HEK293 (cell line): ENCODE measurements at regions not wholly inside any gene's neighbourhood (a gene's known extent, or its start where the extent isn't known, plus 50 kb on each side); places are given as distances from the start of the nearest gene placed in this dataset.

ENCODE experiments used
- CTCF ChIA-PET: fragments of 350-600 bp; formaldehyde crosslinking; extraction: SDS; loops from one replicate; lab custom pipeline; 2021; ENCODE audit warnings: antibody characterized with exemption; lab: Yijun Ruan, JAX
- POLR2A ChIA-PET: fragments of 300-600 bp; formaldehyde crosslinking; extraction: SDS; loops from one replicate; lab custom pipeline; 2020; ENCODE audit warnings: antibody characterized with exemption, inconsistent platforms; lab: Yijun Ruan, JAX
- H3K27ac ChIP-seq: fragments of 200-500 bp; sonication (Bioruptor generic); 2 replicates; pipeline ENCODE4 v1.5.1; 2014; ENCODE audit warnings: low read depth, low read length, control low read depth, inconsistent platforms; ENCODE audit errors: extremely low read depth
- H3K36me3 ChIP-seq, 2 experiments: fragments of 200-500 bp in 1 of 2; sonication (Bioruptor generic) in 1 of 2; 1 replicate in 1 of 2; 2 replicates in 1 of 2; pipeline ENCODE4 v1.5.1; 2014 to 2017; ENCODE audit warnings: inconsistent platforms in 2 of 2, low read length in 2 of 2; ENCODE audit not compliant: control insufficient read depth in 2 of 2, insufficient read depth in 1 of 2
- H3K4me1 ChIP-seq: fragments of 200-500 bp; sonication (Bioruptor generic); 2 replicates; pipeline ENCODE4 v1.5.1; 2014; ENCODE audit warnings: mild to moderate bottlenecking, low read length, inconsistent platforms; ENCODE audit not compliant: control insufficient read depth, insufficient read depth
- H3K4me3 ChIP-seq: 2 replicates; pipeline ENCODE4 v1.5.1; 2011; ENCODE audit warnings: low read depth, mild to moderate bottlenecking, control low read depth, low read length, moderate library complexity
- H3K9me3 ChIP-seq: fragments of 200-500 bp; sonication (Bioruptor generic); 2 replicates; pipeline ENCODE4 v1.5.1; 2014; ENCODE audit warnings: low read depth, low read length, inconsistent platforms; ENCODE audit not compliant: control insufficient read depth, insufficient read depth
- BCL11A ChIP-seq: fragments of 450-650 bp; formaldehyde crosslinking; IDR thresholded peaks from 2 replicates; pipeline ENCODE4 v1.5.1; 2016; ENCODE audit warnings: low read depth, missing biosample characterization, missing genetic modification characterization
- FEZF1 ChIP-seq: fragments of 450-650 bp; formaldehyde crosslinking; IDR thresholded peaks from 2 replicates; pipeline ENCODE4 v1.5.1; 2016; ENCODE audit warnings: missing biosample characterization, missing genetic modification characterization
- HIC1 ChIP-seq: fragments of 450-650 bp; formaldehyde crosslinking; IDR thresholded peaks from 2 replicates; pipeline ENCODE4 v1.5.1; 2016; ENCODE audit warnings: missing biosample characterization, missing genetic modification characterization
- KLF1 ChIP-seq: fragments of 450-650 bp; formaldehyde crosslinking; IDR thresholded peaks from 2 replicates; pipeline ENCODE4 v1.5.1; 2016; ENCODE audit warnings: missing biosample characterization, missing genetic modification characterization
- KLF9 ChIP-seq: fragments of 450-650 bp; formaldehyde crosslinking; IDR thresholded peaks from 2 replicates; pipeline ENCODE4 v1.5.1; 2016; ENCODE audit warnings: missing biosample characterization, missing genetic modification characterization, low read depth
- MZF1 ChIP-seq: fragments of 450-650 bp; formaldehyde crosslinking; IDR thresholded peaks from 2 replicates; pipeline ENCODE4 v1.5.1; 2017; ENCODE audit warnings: missing biosample characterization, missing genetic modification characterization, borderline replicate concordance
- PRDM6 ChIP-seq: fragments of 450-650 bp; formaldehyde crosslinking; IDR thresholded peaks from 2 replicates; pipeline ENCODE4 v1.5.1; 2017; ENCODE audit warnings: missing biosample characterization, missing genetic modification characterization
- SP3 ChIP-seq: fragments of 450-650 bp; formaldehyde crosslinking; IDR thresholded peaks from 2 replicates; pipeline ENCODE4 v1.5.1; 2016; ENCODE audit warnings: missing biosample characterization, missing genetic modification characterization
- ZFHX2 ChIP-seq: fragments of 450-650 bp; formaldehyde crosslinking; conservative IDR thresholded peaks from 2 replicates; pipeline ENCODE4 v1.5.1; 2016; ENCODE audit warnings: missing biosample characterization, missing genetic modification characterization
- ZNF148 ChIP-seq: fragments of 450-650 bp; formaldehyde crosslinking; IDR thresholded peaks from 2 replicates; pipeline ENCODE4 v1.5.0; 2017; ENCODE audit warnings: missing biosample characterization, missing genetic modification characterization, borderline replicate concordance
- ZNF155 ChIP-seq: fragments of 450-650 bp; formaldehyde crosslinking; IDR thresholded peaks from 2 replicates; pipeline ENCODE4 v1.5.1; 2016; ENCODE audit warnings: missing biosample characterization, missing genetic modification characterization
- ZNF214 ChIP-seq: fragments of 450-650 bp; formaldehyde crosslinking; IDR thresholded peaks from 2 replicates; pipeline ENCODE4 v1.5.1; 2017; ENCODE audit warnings: missing biosample characterization, mild to moderate bottlenecking, missing genetic modification characterization, borderline replicate concordance
- ZNF26 ChIP-seq: fragments of 450-650 bp; formaldehyde crosslinking; IDR thresholded peaks from 2 replicates; pipeline ENCODE4 v1.5.1; 2016; ENCODE audit warnings: missing biosample characterization, missing genetic modification characterization
- ZNF302 ChIP-seq: fragments of 450-650 bp; formaldehyde crosslinking; IDR thresholded peaks from 2 replicates; pipeline ENCODE4 v1.5.1; 2016; ENCODE audit warnings: missing biosample characterization, missing genetic modification characterization, low read depth
- ZNF335 ChIP-seq: fragments of 450-650 bp; formaldehyde crosslinking; conservative IDR thresholded peaks from 2 replicates; pipeline ENCODE4 v1.5.1; 2016; ENCODE audit warnings: missing biosample characterization, missing genetic modification characterization
- ZNF549 ChIP-seq: fragments of 450-650 bp; IDR thresholded peaks from 2 replicates; pipeline ENCODE4 v1.5.1; 2018; ENCODE audit warnings: missing biosample characterization, missing genetic modification characterization, mild to moderate bottlenecking, inconsistent platforms, moderate library complexity
- ZNF623 ChIP-seq: fragments of 450-650 bp; formaldehyde crosslinking; IDR thresholded peaks from 2 replicates; pipeline ENCODE4 v1.5.1; 2016; ENCODE audit warnings: missing biosample characterization, missing genetic modification characterization
- ZNF660 ChIP-seq: fragments of 450-650 bp; IDR thresholded peaks from 2 replicates; pipeline ENCODE4 v1.5.1; 2018; ENCODE audit warnings: missing biosample characterization, mild to moderate bottlenecking, missing genetic modification characterization
- ZNF701 ChIP-seq: fragments of 450-650 bp; formaldehyde crosslinking; IDR thresholded peaks from 2 replicates; pipeline ENCODE4 v1.5.1; 2016; ENCODE audit warnings: missing biosample characterization, missing genetic modification characterization
- ZNF785 ChIP-seq: fragments of 450-650 bp; formaldehyde crosslinking; IDR thresholded peaks from 2 replicates; pipeline ENCODE4 v1.5.1; 2016; ENCODE audit warnings: missing biosample characterization, missing genetic modification characterization
- ZXDB ChIP-seq: fragments of 450-650 bp; formaldehyde crosslinking; IDR thresholded peaks from 2 replicates; pipeline ENCODE4 v1.5.1; 2016; ENCODE audit warnings: missing biosample characterization, missing genetic modification characterization

- TF ChIP-seq KLF1 (tag by site-specific recombination) (0 out of 2 replicates have a peak, but pooled peaks have one; percentile 27), ZFHX2 (tag by site-specific recombination) (peak; percentile 49), KLF9 (tag by site-specific recombination) (peak; percentile 30; the same call in 1 of the 2 replicates), SP3 (tag by site-specific recombination) (0 out of 2 replicates have a peak, but pooled peaks have one; percentile 12), FEZF1 (tag by site-specific recombination) (peak; percentile 48; the same call in 1 of the 2 replicates), ZNF335 (tag by site-specific recombination) (peak; percentile 88)
Observed at GRCh38 chr3:72482589-72483321, 365.5 kb downstream of the SHQ1 start (continued).

GRCh38 chr3:72481542-72481941 is 366.7 kb downstream of the SHQ1 start:
- ChIA-PET CTCF (no interaction called here), POLR2A (no interaction called here)
- Histone ChIP-seq H3K36me3 (no peaks in the 10 kb centered on the region), H3K4me1 (no peaks in the 10 kb centered on the region; the same call in 1 of the 2 replicates)
- TF ChIP-seq ZNF302 (no peak), HIC1 (no peak), BCL11A (tag by site-specific recombination) (no peak)
- TF ChIP-seq, all 188 proteins: peak for 0
- H3K27ac ChIP-seq = no peak overlapping the region
- H3K9me3 ChIP-seq = no peaks in the 10 kb centered on the region
- no peak overlapping the region for H3K4me3 ChIP-seq

GRCh38 chr3:72480366-72480765 is 367.9 kb downstream of the SHQ1 start:
- no peaks in the 10 kb centered on the region for H3K36me3 ChIP-seq
- POLR2A ChIA-PET = no interaction called here
- CTCF ChIA-PET = interaction anchor here (0.6 kb wide), 1 partner anchor 768 kb away, joined by 3 read pairs; no protein-coding TSS in a partner anchor
- no peak for TF ChIP-seq ZNF701 (tag by site-specific recombination)
- no peak for TF ChIP-seq ZXDB (tag by site-specific recombination)
- no peak for TF ChIP-seq ZNF785 (tag by site-specific recombination)
- TF ChIP-seq ZNF26 = no peak
- no peak for TF ChIP-seq ZNF660 (tag by site-specific recombination)
- TF ChIP-seq PRDM6 (tag by site-specific recombination) = no peak
- no peak for TF ChIP-seq ZNF623 (tag by site-specific recombination)
- no peak for TF ChIP-seq MZF1
- no peak for TF ChIP-seq ZNF155 (tag by site-specific recombination)
- TF ChIP-seq ZNF214 = no peak
- TF ChIP-seq ZNF148 (tag by site-specific recombination) = no peak
- TF ChIP-seq ZNF549 (tag by site-specific recombination) = no peak

More at GRCh38 chr3:72480366-72480765, 367.9 kb downstream of the SHQ1 start:
- Histone ChIP-seq H3K27ac (no peak overlapping the region), H3K9me3 (no peaks in the 10 kb centered on the region), H3K4me1 (no peaks in the 10 kb centered on the region; the same call in 1 of the 2 replicates), H3K4me3 (no peak overlapping the region)
